CD4-positive, alpha-beta T cell (primary cell): ENCODE measurements at regions not wholly inside any gene's neighbourhood (a gene's known extent, or its start where the extent isn't known, plus 50 kb on each side); places are given as distances from the start of the nearest gene placed in this dataset.

ENCODE experiments used
- ATAC-seq: fragments of 200-7000 bp; cut with Tn5 transposase; one replicate; pipeline ENCODE4 v1.10.0; 2022; ENCODE audit warnings: mild to moderate bottlenecking; ENCODE audit not compliant: poor library complexity
- CTCF ChIA-PET: fragments of 350-600 bp; sonication (Branson Sonifier 250); formaldehyde crosslinking; loops from one replicate; lab custom pipeline; 2021; ENCODE audit warnings: antibody characterized with exemption, inconsistent platforms; lab: Charles Lee
- POLR2A ChIA-PET: fragments of 350-600 bp; sonication (Branson Sonifier 250); formaldehyde crosslinking; loops from one replicate; lab custom pipeline; 2021; ENCODE audit warnings: antibody characterized with exemption, inconsistent platforms; lab: Charles Lee
- DNase-seq, 14 experiments: peaks; one replicate each; pipeline ENCODE4 v3.0.0-alpha.2; 2013 to 2020; ENCODE audit warnings: mixed read lengths in 2 of 14
- H3K27ac ChIP-seq, 2 donors: one replicate each; pipeline versions ENCODE4 v1.5.1 to v1.7.0; 2013; ENCODE audit warnings: low read length in 2 of 2, low read depth in 1 of 2, mild to moderate bottlenecking in 1 of 2
- H3K27me3 ChIP-seq, 2 experiments: 1 replicate in 1 of 2; 2 replicates in 1 of 2; pipeline versions ENCODE4 v1.6.1 to v1.7.0; 2013; ENCODE audit warnings: low read length in 2 of 2, control low read depth in 1 of 2, mild to moderate bottlenecking in 1 of 2, moderate library complexity in 1 of 2; ENCODE audit not compliant: insufficient read depth in 2 of 2, control insufficient read depth in 1 of 2
- H3K36me3 ChIP-seq: one replicate; pipeline ENCODE4 v1.6.1; 2013; ENCODE audit warnings: low read length, control low read depth; ENCODE audit not compliant: insufficient read depth
- H3K4me1 ChIP-seq: one replicate; pipeline ENCODE4 v1.6.1; 2013; ENCODE audit warnings: low read length, control low read depth; ENCODE audit not compliant: insufficient read depth
- H3K4me3 ChIP-seq: one replicate; pipeline ENCODE4 v1.5.1; 2013; ENCODE audit warnings: mild to moderate bottlenecking, low read length, moderate library complexity
- H3K9me3 ChIP-seq, 2 experiments: 1 replicate in 1 of 2; 2 replicates in 1 of 2; pipeline versions ENCODE4 v1.6.1 to v1.7.0; 2013; ENCODE audit warnings: low read length in 2 of 2, mild to moderate bottlenecking in 2 of 2, control low read depth in 1 of 2, moderate library complexity in 1 of 2; ENCODE audit not compliant: control insufficient read depth in 1 of 2, insufficient read depth in 1 of 2
- H3K27ac Mint-ChIP-seq: one replicate; pipeline ENCODE4 v1.8.0; 2020; ENCODE audit warnings: mixed read lengths
- H3K27me3 Mint-ChIP-seq: one replicate; pipeline ENCODE4 v1.8.0; 2021; ENCODE audit warnings: mixed read lengths
- H3K36me3 Mint-ChIP-seq: one replicate; pipeline ENCODE4 v1.8.0; 2021; ENCODE audit warnings: low read depth, mixed read lengths
- H3K4me1 Mint-ChIP-seq: one replicate; pipeline ENCODE4 v1.8.0; 2021; ENCODE audit warnings: low read depth, mixed read lengths
- H3K4me3 Mint-ChIP-seq: one replicate; pipeline ENCODE4 v1.8.0; 2020; ENCODE audit warnings: mild to moderate bottlenecking, mixed read lengths
- H3K9me3 Mint-ChIP-seq: one replicate; pipeline ENCODE4 v1.8.0; 2020; ENCODE audit warnings: mixed read lengths
- CTCF ChIP-seq: fragments of 200-600 bp; IDR thresholded peaks from one replicate; pipeline ENCODE4 v1.8.0; 2022; ENCODE audit warnings: antibody characterized with exemption, mild to moderate bottlenecking
- intact Hi-C, 2 experiments: fragments of 100-400 bp; cut with DNase I in 1 of 2; cut with micrococcal nuclease in 1 of 2; formaldehyde crosslinking; loops; one replicate each; pipeline versions ENCODE4 v1.15.1 to v1.9.0; 2023 to 2025; cut with DNase I, micrococcal nuclease

GRCh38 chr2:13751955-13752354 lies 880.6 kb upstream of the LRATD1 start:
- intact Hi-C loops = no loop called here
- TF ChIP-seq CTCF = no peak
- Mint-ChIP-seq H3K36me3 (no peaks in the 10 kb centered on the region), H3K9me3 (peaks cover 10% of the 10 kb centered on the region), H3K27me3 (no peaks in the 10 kb centered on the region), H3K4me3 (no peak overlapping the region), H3K4me1 (no peaks in the 10 kb centered on the region), H3K27ac (no peak overlapping the region)
- ChIA-PET CTCF (no interaction called here), POLR2A (no interaction called here)
- no peak for ATAC-seq
- Histone ChIP-seq H3K4me3 (no peak overlapping the region), H3K27ac (no peak overlapping the region), H3K36me3 (no peaks in the 10 kb centered on the region), H3K9me3 (no peaks in the 10 kb centered on the region), H3K27me3 (no peaks in the 10 kb centered on the region), H3K4me1 (no peaks in the 10 kb centered on the region)
- DNase-seq = no peak

GRCh38 chr2:13758412-13758811 lies 874.1 kb upstream of the LRATD1 start:
- H3K4me1 ChIP-seq = no peaks in the 10 kb centered on the region
- Mint-ChIP-seq H3K4me1 (no peaks in the 10 kb centered on the region), H3K27ac (no peak overlapping the region), H3K9me3 (no peaks in the 10 kb centered on the region), H3K4me3 (no peak overlapping the region), H3K27me3 (no peaks in the 10 kb centered on the region), H3K36me3 (no peaks in the 10 kb centered on the region)
- H3K27me3 ChIP-seq = no peaks in the 10 kb centered on the region
- ChIA-PET POLR2A (no interaction called here), CTCF (no interaction called here)
- H3K9me3 ChIP-seq = peaks cover 0 to 7% of the 10 kb centered on the region in 2 experiments
- ATAC-seq (no peak), DNase-seq (no peak)
- no peak overlapping the region for H3K27ac ChIP-seq
- no peak overlapping the region for H3K4me3 ChIP-seq
- TF ChIP-seq CTCF = no peak
- intact Hi-C loops = no loop called here
- H3K36me3 ChIP-seq = no peaks in the 10 kb centered on the region

GRCh38 chr2:13768274-13768673 lies 864.2 kb upstream of the LRATD1 start:
- ChIA-PET POLR2A (no interaction called here), CTCF (no interaction called here)
- no peak for TF ChIP-seq CTCF
- intact Hi-C loops = no loop called here
- Mint-ChIP-seq H3K27me3 (no peaks in the 10 kb centered on the region), H3K4me1 (no peaks in the 10 kb centered on the region), H3K27ac (no peak overlapping the region), H3K4me3 (no peak overlapping the region), H3K36me3 (no peaks in the 10 kb centered on the region), H3K9me3 (peaks cover 9% of the 10 kb centered on the region)
- no peak for ATAC-seq
- Histone ChIP-seq H3K27me3 (no peaks in the 10 kb centered on the region), H3K27ac (no peak overlapping the region), H3K36me3 (no peaks in the 10 kb centered on the region), H3K9me3 (peaks cover 0 to 4% of the 10 kb centered on the region in 2 experiments), H3K4me3 (no peak overlapping the region), H3K4me1 (no peaks in the 10 kb centered on the region)
- no peak for DNase-seq
